OCI-LY7 (cell line): ENCODE measurements at regions not wholly inside any gene's neighbourhood (a gene's known extent, or its start where the extent isn't known, plus 50 kb on each side); places are given as distances from the start of the nearest gene placed in this dataset.

Source experiments
- BruUV-seq: library from RNA; stranded (reverse); fragments of 400-500 nt; replicated peaks from 2 replicates; lab custom pipeline; 2021; lab: Mats Ljungman, UMichigan
- CTCF ChIA-PET: fragments of 300-600 bp; sonication (Branson Sonifier 250); formaldehyde crosslinking; loops from one replicate; lab custom pipeline; 2022; ENCODE audit warnings: antibody characterized with exemption; ENCODE audit not compliant: unreplicated experiment; lab: Charles Lee
- POLR2A ChIA-PET: fragments of 300-600 bp; sonication (Branson Sonifier 250); formaldehyde crosslinking; loops from one replicate; lab custom pipeline; 2022; ENCODE audit warnings: antibody characterized with exemption; lab: Charles Lee
- DNase-seq: peaks from one replicate; pipeline ENCODE4 v3.0.0-alpha.2; 2015; ENCODE audit warnings: low spot score
- H2AFZ ChIP-seq: fragments of 200-600 bp; sonication (generic), shearing (Covaris generic); 2 replicates; pipeline ENCODE4 v1.6.1; 2014; ENCODE audit warnings: mild to moderate bottlenecking, antibody characterized with exemption, low read length, moderate library complexity
- H3K27ac ChIP-seq: fragments of 200-600 bp; sonication (generic); 2 replicates; pipeline ENCODE4 v1.5.1; 2014; ENCODE audit warnings: mixed run types, low read depth, mild to moderate bottlenecking, moderate library complexity, low read length, inconsistent platforms; ENCODE audit not compliant: poor library complexity, severe bottlenecking
- H3K36me3 ChIP-seq: fragments of 200-600 bp; sonication (generic); 2 replicates; pipeline ENCODE4 v1.6.1; 2014; ENCODE audit warnings: mild to moderate bottlenecking, antibody characterized with exemption, low read length, moderate library complexity, mixed read lengths; ENCODE audit not compliant: insufficient read depth
- H3K4me1 ChIP-seq: fragments of 200-600 bp; sonication (generic); 2 replicates; pipeline ENCODE4 v1.5.1; 2014; ENCODE audit warnings: mild to moderate bottlenecking, low read length; ENCODE audit not compliant: insufficient read depth, poor library complexity, severe bottlenecking
- H3K4me2 ChIP-seq: fragments of 200-600 bp; sonication (generic); 2 replicates; pipeline ENCODE4 v1.6.1; 2014; ENCODE audit warnings: mild to moderate bottlenecking, low read length
- H3K4me3 ChIP-seq: fragments of 200-600 bp; sonication (generic); 2 replicates; pipeline ENCODE4 v1.5.1; 2014; ENCODE audit warnings: mild to moderate bottlenecking, low read depth, low read length; ENCODE audit not compliant: poor library complexity, severe bottlenecking
- H3K79me2 ChIP-seq: fragments of 200-600 bp; sonication (generic); 2 replicates; pipeline ENCODE4 v1.6.1; 2016; ENCODE audit warnings: low read depth, mild to moderate bottlenecking, low read length, moderate library complexity, mixed read lengths; ENCODE audit not compliant: insufficient read depth
- H3K9me2 ChIP-seq: fragments of 200-600 bp; sonication (generic); 2 replicates; pipeline ENCODE4 v1.6.1; 2016; ENCODE audit warnings: mild to moderate bottlenecking, low read length, mixed read lengths; ENCODE audit not compliant: insufficient read depth
- H3K9me3 ChIP-seq: fragments of 200-600 bp; sonication (generic); 2 replicates; pipeline ENCODE4 v1.6.1; 2014; ENCODE audit warnings: mild to moderate bottlenecking, mixed run types, low read length, mixed read lengths
- H4K20me1 ChIP-seq: fragments of 200-600 bp; sonication (generic); 2 replicates; pipeline ENCODE4 v1.6.1; 2014; ENCODE audit warnings: mild to moderate bottlenecking, antibody characterized with exemption, low read length, moderate library complexity, mixed read lengths; ENCODE audit not compliant: insufficient read depth
- CTCF ChIP-seq: fragments of 200-600 bp; sonication (generic); conservative IDR thresholded peaks from 2 replicates; pipeline ENCODE4 v1.5.1; 2014; ENCODE audit warnings: mild to moderate bottlenecking, antibody characterized with exemption, low read length, moderate library complexity, mixed read lengths
- EZH2phosphoT487 ChIP-seq: fragments of 200-600 bp; sonication (generic); IDR thresholded peaks from 2 replicates; pipeline ENCODE4 v1.6.1; 2018; ENCODE audit warnings: low read depth, borderline replicate concordance, mild to moderate bottlenecking, mixed run types, antibody characterized with exemption, low read length, moderate library complexity, mixed read lengths
- intact Hi-C: fragments of 100-400 bp; cut with micrococcal nuclease; formaldehyde crosslinking; loops from one replicate; pipeline ENCODE4 v1.10.0; 2022; ENCODE audit not compliant: unreplicated experiment

- H2AFZ ChIP-seq, result peak overlapping the region; percentile 87
- ChIA-PET CTCF (no interaction called here), POLR2A (no interaction called here)
- H4K20me1 ChIP-seq, result no peaks in the 10 kb centered on the region
- H3K9me2 ChIP-seq, result no peaks in the 10 kb centered on the region
- H3K9me3 ChIP-seq, result peaks cover 17% of the 10 kb centered on the region
- peak overlapping the region; percentile 97 for H3K27ac ChIP-seq
- H3K4me2 ChIP-seq, result peak overlapping the region; percentile 67
- H3K79me2 ChIP-seq, result no peaks in the 10 kb centered on the region
- H3K4me1 ChIP-seq, result peaks cover 72% of the 10 kb centered on the region
- no peak overlapping the region for H3K4me3 ChIP-seq
- no peak for TF ChIP-seq EZH2phosphoT487
- TF ChIP-seq CTCF, result no peak
- H3K36me3 ChIP-seq, result peaks cover 16% of the 10 kb centered on the region
- BruUV-seq, result no TSS peak
- DNase-seq, result peak; percentile 32
- intact Hi-C loops, result loop anchor here (5.0 kb wide), 1 partner anchor 166 kb away; no protein-coding TSS in a partner anchor
Measured at GRCh38 chr6:131366223-131366622, 206.8 kb upstream of the ARG1 start.

- CTCF ChIA-PET, result no interaction called here
- H3K9me3 ChIP-seq, result peaks cover 22% of the 10 kb centered on the region
- peak overlapping the region; percentile 59; the same call in 1 of the 2 replicates for H2AFZ ChIP-seq
- H3K4me3 ChIP-seq, result no peak overlapping the region
- TF ChIP-seq CTCF (no peak), EZH2phosphoT487 (no peak)
- H3K36me3 ChIP-seq, result peaks cover 21% of the 10 kb centered on the region
- H3K27ac ChIP-seq, result peak overlapping the region; percentile 97
- intact Hi-C loops, result loop anchor here (5.0 kb wide), 1 partner anchor 165 kb away; no protein-coding TSS in a partner anchor
- H3K4me1 ChIP-seq, result peaks cover 73% of the 10 kb centered on the region
- H4K20me1 ChIP-seq, result no peaks in the 10 kb centered on the region
- peak; percentile 21 for DNase-seq
- H3K79me2 ChIP-seq, result no peaks in the 10 kb centered on the region
- no peaks in the 10 kb centered on the region for H3K9me2 ChIP-seq
- POLR2A ChIA-PET, result interaction anchor here (0.6 to 3.3 kb wide), 10 partner anchors 10 to 1128 kb away, joined by 3 to 9 read pairs (median 4); no protein-coding TSS in a partner anchor
- BruUV-seq, result no TSS peak
- peak overlapping the region; percentile 67 for H3K4me2 ChIP-seq
Measured at GRCh38 chr6:131367206-131367873, 205.7 kb upstream of the ARG1 start.
